Daoy (cell line): ENCODE measurements at regions not wholly inside any gene's neighbourhood (a gene's known extent, or its start where the extent isn't known, plus 50 kb on each side); places are given as distances from the start of the nearest gene placed in this dataset.
"Not testable (repeated sequence)": the region's sequence is repeated elsewhere in the genome, so short reads cannot be mapped to it uniquely, and the experiment has no call there.

Source experiments
- DNase-seq: peaks from one replicate; pipeline ENCODE4 v3.0.0-alpha.2; 2015; ENCODE audit warnings: low read depth

- DNase-seq = no peak
These were observed 419.4 kb downstream of the ISL1 start for GRCh38 chr5:51802551-51803184.

GRCh38 chr5:51806677-51807076, 423.4 kb downstream of the ISL1 start:
- DNase-seq = no peak

GRCh38 chr5:51810592-51810991, 427.3 kb downstream of the ISL1 start:
- no peak for DNase-seq

GRCh38 chr5:51811883-51812471, 428.7 kb downstream of the ISL1 start:
- no peak for DNase-seq

GRCh38 chr5:51814817-51815216, 431.6 kb downstream of the ISL1 start:
- not testable (repeated sequence) for DNase-seq

- no peak for DNase-seq
These were observed 433.2 kb downstream of the ISL1 start for GRCh38 chr5:51816427-51816826.

GRCh38 chr5:51821697-51822096, 438.4 kb downstream of the ISL1 start:
- DNase-seq = no peak

GRCh38 chr5:51829230-51829629, 446.0 kb downstream of the ISL1 start:
- DNase-seq = no peak

- no peak for DNase-seq
These were observed 446.4 kb downstream of the ISL1 start for GRCh38 chr5:51829691-51830090.

- DNase-seq = no peak
These were observed 449.8 kb downstream of the ISL1 start for GRCh38 chr5:51832934-51833470.

GRCh38 chr5:51838459-51838858, 455.2 kb downstream of the ISL1 start:
- no peak for DNase-seq

GRCh38 chr5:51843893-51844292, 460.6 kb downstream of the ISL1 start:
- DNase-seq = no peak

GRCh38 chr5:51846015-51846414, 462.8 kb downstream of the ISL1 start:
- no peak for DNase-seq

- no peak for DNase-seq
These were observed 476.4 kb downstream of the ISL1 start for GRCh38 chr5:51859624-51860023.

GRCh38 chr5:51860532-51861018, 477.3 kb downstream of the ISL1 start:
- DNase-seq = no peak

- no peak for DNase-seq
These were observed 488.9 kb downstream of the ISL1 start for GRCh38 chr5:51872144-51872543.

- no peak for DNase-seq
These were observed 498.7 kb downstream of the ISL1 start for GRCh38 chr5:51881901-51882300.

- DNase-seq = no peak
These were observed 499.4 kb downstream of the ISL1 start for GRCh38 chr5:51882647-51883046.

GRCh38 chr5:51889703-51890102, 506.5 kb downstream of the ISL1 start:
- no peak for DNase-seq

GRCh38 chr5:51890435-51891116, 507.3 kb downstream of the ISL1 start:
- no peak for DNase-seq

- no peak for DNase-seq
These were observed 509.4 kb downstream of the ISL1 start for GRCh38 chr5:51892680-51893079.

GRCh38 chr5:51895834-51896233, 512.6 kb downstream of the ISL1 start:
- no peak for DNase-seq

GRCh38 chr5:51902512-51902911, 519.3 kb downstream of the ISL1 start:
- no peak for DNase-seq
